ENCODE measurements at regions not wholly inside any gene's neighbourhood (a gene's known extent, or its start where the extent isn't known, plus 50 kb on each side); places are given as distances from the start of the nearest gene placed in this dataset.

GRCh38 chr3:8152821-8153418 lies 348.7 kb upstream of the LMCD1 start:
- TF ChIP-seq, protein P1, sequence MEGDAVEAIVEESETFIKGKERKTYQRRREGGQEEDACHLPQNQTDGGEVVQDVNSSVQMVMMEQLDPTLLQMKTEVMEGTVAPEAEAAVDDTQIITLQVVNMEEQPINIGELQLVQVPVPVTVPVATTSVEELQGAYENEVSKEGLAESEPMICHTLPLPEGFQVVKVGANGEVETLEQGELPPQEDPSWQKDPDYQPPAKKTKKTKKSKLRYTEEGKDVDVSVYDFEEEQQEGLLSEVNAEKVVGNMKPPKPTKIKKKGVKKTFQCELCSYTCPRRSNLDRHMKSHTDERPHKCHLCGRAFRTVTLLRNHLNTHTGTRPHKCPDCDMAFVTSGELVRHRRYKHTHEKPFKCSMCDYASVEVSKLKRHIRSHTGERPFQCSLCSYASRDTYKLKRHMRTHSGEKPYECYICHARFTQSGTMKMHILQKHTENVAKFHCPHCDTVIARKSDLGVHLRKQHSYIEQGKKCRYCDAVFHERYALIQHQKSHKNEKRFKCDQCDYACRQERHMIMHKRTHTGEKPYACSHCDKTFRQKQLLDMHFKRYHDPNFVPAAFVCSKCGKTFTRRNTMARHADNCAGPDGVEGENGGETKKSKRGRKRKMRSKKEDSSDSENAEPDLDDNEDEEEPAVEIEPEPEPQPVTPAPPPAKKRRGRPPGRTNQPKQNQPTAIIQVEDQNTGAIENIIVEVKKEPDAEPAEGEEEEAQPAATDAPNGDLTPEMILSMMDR (IDR thresholded peaks at IDR 0.05; ENCODE audit: low read depth, low read length), result no peak
- no peak for TF ChIP-seq MYC (IDR thresholded peaks at IDR 0.05; ENCODE audit: low read depth, low read length)
- TF ChIP-seq POLR2A (IDR thresholded peaks at IDR 0.05; ENCODE audit: extremely low read depth, insufficient read length), result no peak
- no peak for TF ChIP-seq MAX (IDR thresholded peaks at IDR 0.05; ENCODE audit: low read depth, low read length)

Measured in NB4 (cell line).